Heart left ventricle (tissue), 13 donors: ENCODE measurements at regions not wholly inside any gene's neighbourhood (a gene's known extent, or its start where the extent isn't known, plus 50 kb on each side); places are given as distances from the start of the nearest gene placed in this dataset.

Experiments used
- POLR2A ChIP-seq, 2 donors: fragments of 450-650 bp; IDR thresholded peaks; one replicate each; pipeline ENCODE4 v1.6.1; 2017; ENCODE audit warnings: antibody characterized with exemption in 2 of 2, mild to moderate bottlenecking in 2 of 2, moderate library complexity in 2 of 2
- TF ChIP-seq, protein P1 (sequence below), 12 donors: fragments of 200-600 bp; sonication (generic) in 4 of 12; IDR thresholded peaks; one replicate each; pipeline versions ENCODE4 v1.5.0 to v1.8.0; 2018 to 2022; ENCODE audit warnings: antibody characterized with exemption in 12 of 12, mild to moderate bottlenecking in 5 of 12
- donor health status: ischemic (EF 13 %, LVEDD 7.1; RV severe dilation, severe dysfunction).
- donor health status: DM: no; HTN: yes; CAD: no.
- donor health status: DM: no; HTN: no; CAD: no.
- donor health status: ischemic (EF 25% LVEDD 6.9; RV normal size, moderate dysfunction).
- donor health status: ischemic (EF 25% LVEDD 5.7; RV mildly dilated, moderate dysfunction).
- donor health status: ischemic (EF 35%, LVEDD 5.7; RV mildly dilated, moderate dysfunction).
- donor health status: nonischemic (EF 11% LVEDD 7.7; RV severe dilation, severe dysfunction).
- donor health status: DM: yes; HTN: yes; CAD: no.
- donor health status: PGD.
- donor health status: ischemic (EF 29% LVEDD 5.4; RV normal size, mild dysfunction).
- donor health status: nonischemic (EF 23%, LVEDD 6.1; RV moderate dilation, normal function).

DNA sequence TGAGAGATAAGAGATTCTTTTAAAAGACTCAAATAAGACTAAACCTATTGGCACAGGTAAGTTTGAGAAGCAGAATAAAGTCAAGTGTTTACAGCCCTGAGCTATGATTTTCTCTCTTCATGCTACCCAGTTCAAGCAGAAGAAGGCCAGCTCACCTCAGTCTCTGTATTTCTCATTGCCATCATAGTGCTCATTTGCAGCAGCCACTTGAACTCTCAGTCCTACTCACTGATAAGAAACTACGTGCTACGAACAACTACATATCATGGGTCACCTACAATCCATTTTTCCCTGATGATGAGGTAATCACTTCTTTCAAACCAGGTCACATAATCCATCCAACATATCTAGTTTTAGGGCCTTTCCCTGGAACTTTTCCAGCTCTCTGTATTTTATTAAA lies 617.5 kb downstream of the JRKL start:
- no peak for TF ChIP-seq POLR2A (IDR thresholded peaks at IDR 0.05)
- TF ChIP-seq, protein P1, sequence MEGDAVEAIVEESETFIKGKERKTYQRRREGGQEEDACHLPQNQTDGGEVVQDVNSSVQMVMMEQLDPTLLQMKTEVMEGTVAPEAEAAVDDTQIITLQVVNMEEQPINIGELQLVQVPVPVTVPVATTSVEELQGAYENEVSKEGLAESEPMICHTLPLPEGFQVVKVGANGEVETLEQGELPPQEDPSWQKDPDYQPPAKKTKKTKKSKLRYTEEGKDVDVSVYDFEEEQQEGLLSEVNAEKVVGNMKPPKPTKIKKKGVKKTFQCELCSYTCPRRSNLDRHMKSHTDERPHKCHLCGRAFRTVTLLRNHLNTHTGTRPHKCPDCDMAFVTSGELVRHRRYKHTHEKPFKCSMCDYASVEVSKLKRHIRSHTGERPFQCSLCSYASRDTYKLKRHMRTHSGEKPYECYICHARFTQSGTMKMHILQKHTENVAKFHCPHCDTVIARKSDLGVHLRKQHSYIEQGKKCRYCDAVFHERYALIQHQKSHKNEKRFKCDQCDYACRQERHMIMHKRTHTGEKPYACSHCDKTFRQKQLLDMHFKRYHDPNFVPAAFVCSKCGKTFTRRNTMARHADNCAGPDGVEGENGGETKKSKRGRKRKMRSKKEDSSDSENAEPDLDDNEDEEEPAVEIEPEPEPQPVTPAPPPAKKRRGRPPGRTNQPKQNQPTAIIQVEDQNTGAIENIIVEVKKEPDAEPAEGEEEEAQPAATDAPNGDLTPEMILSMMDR (IDR thresholded peaks at IDR 0.05) = no peak
